NCI-H2029 treated with DMSO at 0.1 percent for 48 hours (cell line): ENCODE measurements at regions not wholly inside any gene's neighbourhood (a gene's known extent, or its start where the extent isn't known, plus 50 kb on each side); places are given as distances from the start of the nearest gene placed in this dataset.
"Not testable (repeated sequence)": the region's sequence is repeated elsewhere in the genome, so short reads cannot be mapped to it uniquely, and the experiment has no call there.

Experiments used
- DNase-seq: peaks from one replicate; lab custom pipeline; 2025; lab: John Stamatoyannopoulos, UW

GRCh38 chr12:13440844-13441243 is 244.3 kb downstream of the EMP1 start:
- DNase-seq: no peak

GRCh38 chr12:13437541-13437940 is 241.0 kb downstream of the EMP1 start:
- DNase-seq: no peak

- no peak for DNase-seq
Measured at GRCh38 chr12:13436696-13437391, 240.3 kb downstream of the EMP1 start.

- DNase-seq: no peak
Measured at GRCh38 chr12:13436182-13436581, 239.7 kb downstream of the EMP1 start.

- no peak for DNase-seq
Measured at GRCh38 chr12:13435235-13435933, 238.9 kb downstream of the EMP1 start.

- DNase-seq: no peak
Measured at GRCh38 chr12:13433768-13434167, 237.2 kb downstream of the EMP1 start.

GRCh38 chr12:13431041-13431440 is 234.5 kb downstream of the EMP1 start:
- no peak for DNase-seq

- DNase-seq: no peak
Measured at GRCh38 chr12:13428538-13429265, 232.2 kb downstream of the EMP1 start.

GRCh38 chr12:13425766-13426165 is 229.2 kb downstream of the EMP1 start:
- DNase-seq: no peak

- no peak for DNase-seq
Measured at GRCh38 chr12:13422291-13422690, 225.8 kb downstream of the EMP1 start.

GRCh38 chr12:13417516-13417915 is 221.0 kb downstream of the EMP1 start:
- DNase-seq: no peak

- DNase-seq: no peak
Measured at GRCh38 chr12:13411287-13411686, 214.8 kb downstream of the EMP1 start.

- DNase-seq: no peak
Measured at GRCh38 chr12:13405961-13406703, 209.6 kb downstream of the EMP1 start.

- no peak for DNase-seq
Measured at GRCh38 chr12:13404631-13405473, 208.3 kb downstream of the EMP1 start.

GRCh38 chr12:13404111-13404628 is 207.6 kb downstream of the EMP1 start:
- no peak for DNase-seq

GRCh38 chr12:13391375-13391774 is 194.8 kb downstream of the EMP1 start:
- not testable (repeated sequence) for DNase-seq

- DNase-seq: no peak
Measured at GRCh38 chr12:13390918-13391317, 194.4 kb downstream of the EMP1 start.

- peak; percentile 85 for DNase-seq
Measured at GRCh38 chr12:13390381-13390861, 193.9 kb downstream of the EMP1 start.

GRCh38 chr12:13387101-13387500 is 190.6 kb downstream of the EMP1 start:
- no peak for DNase-seq

GRCh38 chr12:13386323-13387039 is 190.0 kb downstream of the EMP1 start:
- DNase-seq: no peak
